HG02870 (cell line): ENCODE measurements at regions not wholly inside any gene's neighbourhood (a gene's known extent, or its start where the extent isn't known, plus 50 kb on each side); places are given as distances from the start of the nearest gene placed in this dataset.
"Not testable (repeated sequence)": the region's sequence is repeated elsewhere in the genome, so short reads cannot be mapped to it uniquely, and the experiment has no call there.

Experiments
- ATAC-seq: cut with Tn5 transposase; IDR thresholded peaks from one replicate; pipeline ENCODE4 v1.9.1; 2021; ENCODE audit warnings: mild to moderate bottlenecking, moderate library complexity; ENCODE audit not compliant: unreplicated experiment

- ATAC-seq, result no peak
These were observed 183.7 kb downstream of the TAF11L14 start for GRCh38 chr5:17817990-17818389.

DNA sequence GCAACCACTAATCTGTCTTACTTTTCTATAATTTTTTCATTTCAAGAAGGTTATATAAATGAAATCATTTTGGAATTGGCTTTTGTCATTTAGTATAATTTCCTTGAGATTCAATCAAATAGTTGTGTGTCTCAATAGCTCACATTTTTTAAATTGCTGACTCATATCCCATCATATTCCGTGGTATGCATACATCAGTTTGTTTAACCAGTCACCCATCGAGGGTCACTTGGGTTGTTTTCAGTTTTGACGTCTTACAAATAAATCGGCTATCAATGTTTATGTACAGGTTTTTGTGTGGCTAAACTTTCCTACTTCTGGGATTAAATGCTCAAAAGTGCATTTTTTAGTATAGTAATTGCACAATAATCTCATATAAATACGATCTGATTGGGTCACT is 185.5 kb downstream of the TAF11L14 start:
- ATAC-seq, result no peak

DNA sequence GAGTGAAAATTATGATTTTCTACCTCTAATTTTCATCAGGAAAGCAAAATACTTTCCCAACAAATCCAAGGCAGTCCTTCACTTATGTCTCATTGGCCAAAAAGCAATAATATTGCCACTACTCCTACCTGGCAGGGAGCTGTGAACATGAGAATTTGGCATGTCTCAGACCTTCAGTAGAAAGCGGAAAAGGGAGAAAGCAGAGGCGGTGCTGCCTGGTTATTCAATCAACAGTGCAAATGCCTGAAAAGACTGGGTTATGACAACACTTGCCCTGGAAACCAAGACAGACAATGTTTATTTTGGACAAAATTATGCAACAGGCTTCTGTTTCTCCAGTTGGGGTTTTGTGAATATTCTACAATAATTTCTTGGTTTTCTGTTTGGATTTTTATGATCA is 194.4 kb downstream of the TAF11L14 start:
- no peak for ATAC-seq

GRCh38 chr5:17829456-17829855 is 195.2 kb downstream of the TAF11L14 start:
- no peak for ATAC-seq

- ATAC-seq, result no peak
These were observed 197.0 kb downstream of the TAF11L14 start for GRCh38 chr5:17831279-17831678.

DNA sequence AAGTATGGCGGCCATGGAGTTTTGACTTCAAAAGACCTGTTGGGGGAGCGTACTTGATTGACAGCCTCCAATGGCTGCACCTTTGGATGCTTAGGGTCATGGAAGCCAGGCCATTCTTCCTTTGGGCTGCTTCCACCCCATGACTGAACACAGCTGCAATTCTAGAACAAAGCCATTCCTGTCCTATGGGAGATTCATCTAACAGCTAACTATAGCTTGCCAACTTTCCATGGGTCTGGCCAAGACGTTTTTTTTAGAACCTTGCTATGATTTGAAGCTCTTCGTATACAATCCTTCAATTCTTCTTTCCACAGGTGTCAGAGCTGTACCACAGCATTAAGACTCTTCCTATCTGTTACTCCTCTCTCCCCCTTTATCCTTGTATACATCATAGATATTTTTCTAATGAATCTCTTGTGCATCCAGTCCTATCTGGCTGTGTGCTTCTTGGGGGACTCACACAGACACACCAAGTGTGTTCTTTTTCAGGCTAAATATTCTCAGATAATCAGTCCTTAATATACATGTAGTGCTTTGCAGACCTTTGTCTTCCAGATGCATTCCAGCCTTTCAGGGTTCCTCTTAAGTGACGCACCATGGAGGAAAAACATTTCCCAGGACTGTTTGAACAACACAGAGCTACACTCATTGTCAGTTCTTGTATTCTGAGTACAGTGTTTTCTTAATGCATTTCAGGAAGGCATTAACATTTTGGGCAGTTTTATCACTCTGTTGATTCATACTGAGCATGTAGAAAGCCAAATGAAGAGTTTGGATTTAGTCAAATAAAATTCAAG is 198.9 kb downstream of the TAF11L14 start:
- ATAC-seq, result no peak

- no peak for ATAC-seq
These were observed 203.5 kb downstream of the TAF11L14 start for GRCh38 chr5:17837757-17838156.

GRCh38 chr5:17838469-17838868 is 204.2 kb downstream of the TAF11L14 start:
- no peak for ATAC-seq

GRCh38 chr5:17839848-17840247 is 205.6 kb downstream of the TAF11L14 start:
- ATAC-seq, result no peak

- ATAC-seq, result no peak
These were observed 212.2 kb downstream of the TAF11L14 start for GRCh38 chr5:17846496-17846895.

DNA sequence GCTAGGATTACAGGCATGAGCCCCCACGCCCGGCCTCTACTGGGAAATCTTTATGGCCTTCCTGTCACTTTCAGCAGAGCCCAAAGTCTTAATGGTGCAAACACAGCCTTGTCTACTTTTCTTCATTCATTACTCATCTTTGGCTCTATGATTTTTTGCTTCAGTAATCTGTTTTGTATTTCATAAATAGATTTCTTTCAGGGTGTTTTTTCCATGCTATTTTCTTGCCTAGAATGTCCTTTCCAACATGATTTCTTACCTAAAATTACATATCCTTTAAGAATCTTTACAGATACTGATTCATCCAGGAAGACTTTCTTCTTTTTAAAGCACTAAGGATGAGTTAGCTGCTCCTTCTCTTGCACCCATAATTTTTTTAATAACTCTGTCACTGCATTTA is 213.0 kb downstream of the TAF11L14 start:
- ATAC-seq, result no peak

GRCh38 chr5:17852111-17852510 is 217.9 kb downstream of the TAF11L14 start:
- ATAC-seq, result no peak

DNA sequence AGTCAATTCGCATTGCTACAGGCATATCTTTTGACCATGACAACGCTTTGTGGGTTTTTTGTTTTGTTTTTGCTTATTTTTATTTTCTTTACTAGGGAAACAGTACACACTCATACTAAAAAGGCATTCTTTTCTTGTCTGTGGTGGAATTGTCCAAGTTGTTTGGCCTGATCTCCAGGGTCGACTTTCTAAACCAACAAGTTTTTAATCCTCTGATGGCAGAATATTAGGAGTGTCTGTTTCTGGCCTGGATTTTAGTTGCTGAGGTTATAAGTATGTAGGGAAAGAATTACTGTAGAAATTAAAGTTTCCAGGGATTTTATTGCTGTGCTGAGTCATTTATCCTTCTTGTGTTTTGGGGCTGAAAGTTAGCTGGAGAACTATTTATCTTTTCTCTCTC is 218.5 kb downstream of the TAF11L14 start:
- ATAC-seq, result no peak

DNA sequence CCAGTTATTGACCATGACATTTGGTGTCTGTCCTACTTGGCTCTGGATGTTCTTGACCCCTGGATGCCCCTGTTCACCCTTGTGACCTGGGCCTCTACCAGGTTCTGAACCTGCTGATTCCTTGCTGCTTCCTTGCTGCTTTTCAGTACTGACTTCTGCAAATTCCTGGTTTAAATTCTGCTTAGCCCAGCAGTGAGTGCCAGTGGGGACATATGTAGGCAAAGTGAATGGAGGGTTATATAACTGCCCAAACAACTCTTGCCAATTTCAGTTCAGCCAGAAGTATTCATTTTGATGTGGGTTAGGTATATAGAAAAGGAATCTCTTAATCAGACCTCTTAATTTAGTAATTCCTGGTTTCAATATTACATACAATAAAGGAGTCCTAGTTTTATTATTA is 220.6 kb downstream of the TAF11L14 start:
- ATAC-seq, result no peak

DNA sequence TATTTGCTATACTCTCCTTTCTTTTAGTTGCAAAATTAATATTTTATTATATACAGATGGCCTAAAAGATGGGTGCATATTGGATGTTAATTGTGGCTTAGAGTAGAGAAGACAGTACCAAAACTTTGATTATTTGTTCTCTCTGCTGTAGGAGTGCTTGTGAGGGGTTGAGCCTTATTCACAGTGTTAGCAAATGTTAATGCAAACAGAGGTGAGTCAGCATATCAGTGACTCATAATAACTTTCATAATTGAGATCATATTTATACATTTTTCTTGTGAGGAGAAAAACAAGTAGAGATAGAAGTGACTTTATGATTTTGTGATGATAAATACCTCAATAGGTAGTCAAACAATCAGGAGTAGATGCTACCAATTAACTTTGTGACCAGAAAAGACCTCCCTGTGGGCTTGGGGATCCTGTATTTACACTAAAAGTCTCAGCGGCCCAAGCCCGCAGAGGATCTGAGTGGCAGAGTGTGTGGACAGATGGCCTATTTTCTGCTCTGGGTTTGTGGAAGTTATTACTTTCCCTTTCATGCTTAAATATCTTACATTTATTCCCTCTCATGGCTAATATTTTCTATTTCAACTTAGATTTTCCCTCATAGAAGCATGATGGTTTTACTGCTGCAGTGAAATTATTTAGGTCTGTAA is 226.5 kb downstream of the TAF11L14 start:
- ATAC-seq, result no peak

GRCh38 chr5:17864903-17865302 is 230.6 kb downstream of the TAF11L14 start:
- not testable (repeated sequence) for ATAC-seq

- not testable (repeated sequence) for ATAC-seq
These were observed 231.7 kb downstream of the TAF11L14 start for GRCh38 chr5:17865966-17866365.

- ATAC-seq, result no peak
These were observed 237.9 kb downstream of the TAF11L14 start for GRCh38 chr5:17872204-17872603.

GRCh38 chr5:17878541-17878940 is 244.3 kb downstream of the TAF11L14 start:
- ATAC-seq, result no peak

DNA sequence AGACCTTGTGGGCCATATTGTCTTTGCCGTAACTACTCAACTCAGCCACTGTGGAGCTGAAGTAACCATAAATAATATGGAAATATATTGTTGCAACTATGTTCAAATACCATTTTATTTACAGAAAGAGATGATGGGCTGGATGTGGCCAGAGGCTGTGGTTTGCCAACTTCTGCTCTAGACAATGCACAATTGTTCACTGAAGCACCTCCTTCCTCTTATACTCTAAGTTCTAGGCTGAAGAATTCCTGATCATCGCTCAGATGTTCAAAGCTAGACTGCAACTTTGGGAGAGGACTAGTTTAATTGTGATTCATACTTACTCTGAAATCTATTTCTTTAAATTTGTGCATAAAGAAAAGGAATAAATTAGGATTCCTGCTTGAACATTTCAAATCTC is 245.0 kb downstream of the TAF11L14 start:
- no peak for ATAC-seq

DNA sequence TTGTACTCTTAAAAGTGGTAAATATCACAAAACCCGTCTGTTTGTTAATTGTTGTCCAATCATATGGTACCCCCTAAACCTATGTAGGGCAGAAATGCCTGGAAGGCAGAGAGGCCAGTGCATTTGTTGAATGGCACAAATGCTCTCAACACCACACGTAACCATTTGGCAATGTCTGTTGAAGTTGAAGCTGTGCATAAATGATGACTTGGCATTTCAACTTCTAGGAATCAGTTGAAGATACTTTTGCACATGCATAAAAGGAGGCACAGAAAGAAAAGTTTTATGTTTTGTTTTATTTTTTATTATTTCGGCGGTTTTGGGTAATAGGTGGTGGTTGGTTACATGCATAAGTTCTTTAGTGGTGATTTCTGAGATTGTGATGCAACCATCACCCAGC is 246.6 kb downstream of the TAF11L14 start:
- no peak for ATAC-seq

DNA sequence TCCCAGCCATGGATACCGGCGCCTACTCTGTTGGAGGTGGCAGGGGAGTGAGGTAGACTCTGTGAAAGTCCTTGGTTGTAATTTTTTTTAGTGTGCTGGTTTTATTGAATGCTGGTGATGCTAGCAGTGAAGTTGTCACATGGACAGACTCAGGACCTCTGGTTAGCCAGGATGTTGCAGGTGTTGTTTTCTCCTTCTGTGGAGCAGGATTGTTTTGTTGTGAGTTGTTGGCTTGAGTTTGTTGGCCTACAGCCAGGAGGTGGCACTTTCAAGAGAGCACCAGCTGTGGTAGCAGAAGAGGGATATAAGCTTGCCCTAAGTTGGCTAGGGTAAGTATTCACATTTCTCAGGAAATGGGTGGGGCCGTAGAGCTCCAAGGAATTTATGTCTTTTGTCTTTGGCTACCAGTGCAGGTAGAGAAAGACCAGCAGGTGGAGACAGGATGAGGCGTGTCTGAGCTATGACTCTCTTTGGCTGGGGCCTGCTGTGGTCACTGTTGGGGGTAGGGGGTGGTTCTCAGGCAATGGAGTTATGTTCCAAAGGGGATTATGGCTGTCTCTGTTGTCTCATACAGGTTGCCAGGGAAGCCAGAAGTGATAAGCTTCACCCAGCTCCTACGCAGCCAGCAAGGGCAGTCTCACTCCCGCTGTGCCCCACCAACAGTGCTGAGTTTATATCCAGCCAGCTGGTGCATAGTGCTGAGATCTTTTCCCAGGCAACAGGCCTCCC is 248.7 kb downstream of the TAF11L14 start:
- ATAC-seq, result no peak
